SH-SY5Y (cell line): ENCODE measurements at regions not wholly inside any gene's neighbourhood (a gene's known extent, or its start where the extent isn't known, plus 50 kb on each side); places are given as distances from the start of the nearest gene placed in this dataset.

Experiments
- GATA2 ChIP-seq: IDR thresholded peaks from 2 replicates; pipeline ENCODE4 v1.6.1; 2011; ENCODE audit warnings: mild to moderate bottlenecking, low read depth, low read length
- GATA3 ChIP-seq: IDR thresholded peaks from 2 replicates; pipeline ENCODE4 v1.6.1; 2011; ENCODE audit warnings: low read depth, mild to moderate bottlenecking, low read length, moderate library complexity

GRCh38 chr3:159789017-159789416 lies 199.6 kb upstream of the IL12A start:
- no peak for TF ChIP-seq GATA2
- no peak for TF ChIP-seq GATA3
